COR-L47 (cell line): ENCODE measurements at regions not wholly inside any gene's neighbourhood (a gene's known extent, or its start where the extent isn't known, plus 50 kb on each side); places are given as distances from the start of the nearest gene placed in this dataset.
"Not testable (repeated sequence)": the region's sequence is repeated elsewhere in the genome, so short reads cannot be mapped to it uniquely, and the experiment has no call there.

Source experiments
- DNase-seq: peaks from one replicate; lab custom pipeline; 2025; lab: John Stamatoyannopoulos, UW

DNA sequence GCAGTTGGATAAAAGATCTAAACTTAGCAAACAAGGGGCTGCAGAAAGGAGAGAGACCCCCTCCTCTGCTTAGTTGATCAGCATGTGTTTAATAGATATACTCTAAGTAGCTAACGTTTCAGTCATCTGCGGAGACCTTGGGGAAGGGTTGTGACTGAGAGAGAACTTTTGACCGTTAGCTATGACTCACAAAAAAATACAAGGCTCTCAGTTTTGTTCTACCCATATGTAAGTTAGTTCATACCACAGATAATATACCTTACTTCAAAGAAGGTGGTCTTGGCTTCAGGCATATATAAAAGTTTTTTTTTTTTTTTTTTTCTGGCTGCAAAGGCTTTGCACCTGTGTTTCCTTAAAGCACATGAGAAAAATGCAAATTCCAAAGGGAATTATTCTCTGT lies 258.9 kb downstream of the GJA1 start:
- no peak for DNase-seq

DNA sequence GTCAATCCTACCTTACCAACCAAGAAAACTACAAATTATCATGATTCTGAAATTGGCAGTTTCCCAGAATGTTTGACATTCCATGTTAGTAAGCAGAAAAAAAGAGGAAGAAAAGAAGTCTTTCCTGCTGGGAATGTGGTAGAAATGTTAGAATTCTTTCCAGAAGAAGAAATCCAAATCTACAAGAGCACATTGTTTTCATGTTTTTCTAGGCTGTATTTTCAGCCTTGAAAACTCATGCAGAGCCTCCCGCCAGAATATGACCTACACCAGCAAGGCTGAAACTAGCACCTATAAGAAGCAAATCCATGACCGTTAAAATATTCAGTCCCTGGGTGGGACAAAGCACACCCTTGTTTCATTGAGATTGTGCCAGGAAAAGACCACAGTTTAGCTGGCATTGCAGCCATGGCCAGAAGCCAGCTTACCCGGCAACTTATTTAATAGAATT lies 259.4 kb downstream of the GJA1 start:
- DNase-seq = no peak

DNA sequence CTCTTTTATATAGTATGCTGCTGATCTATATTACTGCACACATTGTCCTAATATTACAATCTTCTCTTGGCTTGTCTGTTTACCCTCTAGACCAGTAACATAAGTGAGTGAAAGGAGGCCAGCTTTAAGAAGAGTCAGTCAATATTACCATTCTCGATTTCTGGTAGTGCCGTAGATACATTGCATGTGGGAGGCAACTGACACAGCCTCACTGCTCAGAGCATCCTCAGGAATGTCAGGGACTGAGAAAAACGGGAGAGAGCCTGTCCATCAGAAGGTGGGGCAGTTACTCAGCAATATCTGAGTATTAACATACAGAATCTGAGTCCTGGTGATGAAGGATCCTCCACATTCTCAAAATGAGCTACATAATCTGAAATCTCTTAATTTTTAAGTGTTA lies 259.9 kb downstream of the GJA1 start:
- no peak for DNase-seq

DNA sequence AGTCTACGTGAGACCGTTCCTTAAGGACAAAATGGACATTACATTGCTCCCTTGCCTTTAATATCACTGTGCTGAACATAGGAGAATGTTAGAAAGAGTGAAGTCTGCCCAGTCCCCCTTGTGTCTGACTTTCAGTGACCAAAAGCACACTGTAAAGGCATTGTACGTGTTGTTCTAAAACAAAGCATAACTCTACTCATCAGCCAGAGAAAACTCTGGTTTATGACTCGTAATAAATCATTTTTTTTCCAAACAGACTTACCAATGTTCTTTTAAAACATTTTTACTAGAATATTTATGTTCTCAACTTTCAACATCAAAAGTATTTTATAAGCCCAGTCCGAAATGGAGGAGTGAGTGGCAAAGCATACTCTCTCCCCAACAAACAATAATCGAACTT lies 262.5 kb downstream of the GJA1 start:
- no peak for DNase-seq

DNA sequence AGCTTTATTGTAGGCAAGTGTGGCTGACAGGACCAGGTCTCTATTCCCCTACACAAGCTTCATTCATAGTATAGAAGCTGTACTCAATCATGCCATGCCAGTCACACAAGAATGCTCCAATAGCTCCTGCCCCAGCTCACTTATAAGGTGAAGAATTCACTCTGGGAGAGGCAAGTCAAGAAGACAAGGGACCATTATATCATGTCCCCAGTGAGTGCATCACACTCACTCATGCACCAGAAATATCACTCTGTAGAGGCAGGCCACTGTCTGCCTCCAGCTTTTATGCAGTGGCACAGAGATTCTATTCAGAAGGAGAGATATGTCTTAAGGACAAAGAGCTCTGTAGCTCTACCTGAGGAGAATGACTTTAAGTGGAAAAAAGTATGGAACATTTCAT lies 263.2 kb downstream of the GJA1 start:
- no peak for DNase-seq

DNA sequence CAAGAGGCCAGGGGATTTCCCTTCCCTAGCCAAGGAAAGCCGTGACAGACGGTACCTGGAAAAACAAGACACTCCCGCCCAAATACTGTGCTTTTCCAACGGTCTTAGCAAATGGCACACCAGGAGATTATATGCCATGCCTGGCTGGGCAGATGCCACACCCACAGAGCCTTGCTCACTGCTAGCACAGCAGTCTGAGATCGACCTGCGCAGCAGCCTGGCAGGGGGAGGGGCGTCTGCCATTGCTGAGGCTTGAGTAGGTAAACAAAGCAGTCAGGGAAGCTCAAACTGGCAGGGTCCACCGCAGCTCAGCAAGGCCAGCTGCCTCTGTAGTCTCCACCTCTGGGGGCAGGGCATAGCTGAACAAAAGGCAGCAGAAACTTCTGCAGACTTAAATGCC lies 267.7 kb downstream of the GJA1 start:
- DNase-seq = not testable (repeated sequence)

DNA sequence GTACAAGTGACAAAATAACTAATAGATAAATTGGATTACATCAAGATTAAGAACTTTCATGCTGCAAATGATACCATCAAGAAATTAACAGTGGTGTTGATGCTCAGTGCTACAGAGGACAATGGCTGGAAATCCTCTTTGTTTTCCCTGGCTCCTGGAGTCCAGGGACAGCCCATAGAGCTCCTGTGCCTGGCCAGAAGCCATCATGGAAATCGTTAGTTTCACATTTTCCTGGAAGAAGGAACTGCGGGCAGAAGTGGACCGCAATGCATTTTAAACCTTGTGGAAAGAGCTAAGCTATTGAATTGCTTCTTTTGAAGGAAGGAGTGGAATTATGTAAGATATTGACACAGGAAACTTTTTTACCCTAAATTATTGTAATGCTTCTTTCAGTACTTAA lies 276.0 kb downstream of the GJA1 start:
- no peak for DNase-seq

DNA sequence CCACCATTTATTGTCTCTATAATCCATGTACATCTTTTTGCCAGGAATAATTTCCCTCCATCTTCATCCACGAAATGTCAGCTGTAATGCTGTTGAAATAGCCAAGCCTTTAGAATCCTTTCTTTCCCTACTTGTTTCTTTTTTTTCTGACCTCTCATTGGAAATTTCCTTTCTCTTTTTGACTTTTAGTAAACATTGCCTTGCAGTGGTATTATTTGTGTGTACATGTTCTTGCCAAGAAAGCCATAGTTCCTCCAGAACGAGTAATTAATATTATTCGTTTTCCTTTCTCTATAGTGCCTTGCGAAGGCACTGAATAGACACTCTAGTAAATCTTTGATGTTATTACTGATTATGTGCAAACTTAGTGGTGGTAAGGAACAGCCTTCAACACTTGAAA lies 282.2 kb downstream of the GJA1 start:
- DNase-seq = no peak

DNA sequence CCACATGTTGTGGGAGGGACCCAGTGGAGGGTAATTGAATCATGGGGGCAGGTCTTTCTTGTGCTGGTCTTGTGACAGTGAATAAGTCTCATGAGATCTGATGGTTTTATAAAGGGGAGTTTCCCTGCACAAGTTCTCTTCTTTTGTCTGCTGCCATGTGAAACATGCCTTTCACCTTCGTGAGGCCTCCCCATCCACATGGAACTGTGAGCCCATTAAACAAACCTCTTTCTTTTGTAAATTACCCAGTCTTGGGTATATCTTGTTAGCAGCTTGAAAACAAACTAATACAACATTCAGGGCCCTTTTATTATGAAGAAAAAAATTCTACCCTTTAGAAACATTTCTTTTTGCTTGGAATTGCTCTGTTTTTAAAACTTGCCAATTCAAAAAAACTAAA lies 285.4 kb downstream of the GJA1 start:
- DNase-seq = not testable (repeated sequence)

DNA sequence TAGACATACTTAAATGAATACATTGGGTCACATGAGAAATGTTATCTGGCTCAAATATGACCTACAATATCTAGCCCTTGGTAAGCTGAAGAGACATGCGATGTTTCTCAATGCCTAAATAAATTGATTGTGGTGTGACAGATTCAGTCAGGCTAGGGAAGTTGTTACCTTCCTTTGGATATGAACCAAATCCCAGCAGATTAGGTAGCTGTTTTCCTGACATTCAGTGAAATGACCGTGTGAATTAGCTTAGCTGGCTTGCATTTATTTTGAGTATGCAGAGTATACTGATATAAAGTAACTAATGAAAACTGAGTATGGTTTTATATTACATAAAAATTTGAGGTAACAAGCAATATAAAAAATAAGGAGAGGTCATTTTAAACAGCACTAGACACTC lies 288.2 kb downstream of the GJA1 start:
- no peak for DNase-seq

DNA sequence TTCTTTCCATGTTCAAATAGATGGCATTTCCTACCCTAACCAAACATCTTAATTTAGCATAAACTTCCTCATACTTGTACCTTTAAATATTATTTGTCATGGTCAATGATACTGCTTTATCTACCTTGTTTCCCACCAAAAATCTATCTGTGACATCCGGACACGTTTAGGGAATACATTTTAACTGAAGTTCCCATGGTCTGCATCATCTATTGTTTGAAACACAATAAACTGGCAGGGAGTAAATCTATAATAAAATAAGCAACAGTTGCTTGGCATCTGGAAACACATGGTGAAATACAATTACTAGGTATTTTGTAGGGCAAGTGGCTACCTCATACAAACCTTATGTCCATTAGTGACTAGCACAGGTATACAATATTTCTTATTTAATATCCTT lies 289.1 kb downstream of the GJA1 start:
- DNase-seq = no peak

DNA sequence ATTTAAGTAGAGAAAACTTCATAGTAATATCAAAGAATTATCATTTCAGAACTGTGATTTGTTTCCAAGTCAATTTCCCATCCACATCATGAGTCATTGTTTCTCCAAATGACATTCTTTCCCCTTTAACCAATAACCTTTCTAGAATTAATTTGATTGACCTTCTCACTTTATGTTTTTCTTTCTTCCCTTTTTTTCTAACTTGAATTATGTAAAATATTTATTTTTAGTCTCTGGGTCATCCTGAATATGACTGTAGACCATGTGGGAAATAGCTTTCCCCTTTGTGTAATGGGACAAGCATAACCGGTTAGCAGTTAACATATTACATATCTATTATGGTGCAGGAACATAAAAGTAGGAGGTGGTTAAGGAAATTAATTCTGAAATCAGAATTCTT lies 291.1 kb downstream of the GJA1 start:
- no peak for DNase-seq

DNA sequence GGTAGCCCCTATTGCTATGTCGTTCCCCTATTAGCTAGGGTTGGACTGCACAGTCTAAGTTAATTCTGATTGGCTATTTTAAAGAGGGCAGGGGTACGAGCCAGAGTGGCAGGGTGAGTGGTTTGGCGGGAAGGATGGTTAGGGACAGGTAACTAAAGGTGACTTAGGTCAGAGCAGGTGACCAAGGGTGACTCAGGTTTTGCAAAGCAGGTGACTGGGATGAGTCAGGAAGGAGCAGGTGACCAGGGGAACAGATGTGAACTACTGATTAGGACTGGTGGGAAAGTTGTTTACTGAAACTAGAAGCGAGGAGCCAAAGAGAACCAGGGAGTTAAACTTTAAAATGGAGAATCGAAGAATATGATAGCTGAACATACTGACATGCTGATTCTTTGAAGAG lies 295.2 kb downstream of the GJA1 start:
- DNase-seq = no peak

DNA sequence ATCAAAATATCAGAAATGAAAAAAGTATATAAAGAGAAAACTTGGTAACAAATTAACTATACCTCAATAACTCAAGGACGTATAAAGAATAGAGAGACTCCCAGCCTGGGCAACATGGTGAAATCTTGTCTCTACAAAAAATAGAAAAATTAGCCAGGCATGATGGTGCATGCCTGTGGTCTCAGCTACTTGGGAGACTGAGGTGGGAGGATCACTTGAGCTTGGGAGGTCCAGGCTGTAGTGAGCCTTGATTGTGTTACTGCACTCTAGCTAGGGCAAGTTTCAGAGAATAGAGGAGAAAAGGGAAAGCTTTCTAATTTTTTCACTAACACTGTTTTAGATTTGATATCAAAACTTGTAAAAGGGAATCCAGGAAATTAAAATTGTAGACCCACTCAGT lies 295.9 kb downstream of the GJA1 start:
- no peak for DNase-seq

DNA sequence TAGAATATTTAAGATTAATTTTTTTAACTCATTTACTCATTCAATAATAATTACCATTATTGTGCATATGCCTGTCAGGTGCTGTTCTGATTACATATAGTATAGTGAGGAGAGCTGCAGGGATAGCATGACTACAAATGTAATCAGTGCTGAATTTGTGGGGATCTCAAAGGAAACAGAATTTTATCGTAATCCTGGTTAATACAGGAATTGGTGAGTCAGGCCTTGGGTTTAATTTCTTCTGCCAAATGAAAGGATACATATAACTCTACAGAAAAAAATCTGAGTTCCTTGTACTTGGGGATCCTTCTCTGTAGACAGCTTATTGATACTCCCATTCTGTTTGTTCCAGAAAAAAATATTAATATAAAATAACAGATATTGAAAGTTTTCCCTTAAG lies 297.2 kb downstream of the GJA1 start:
- no peak for DNase-seq

DNA sequence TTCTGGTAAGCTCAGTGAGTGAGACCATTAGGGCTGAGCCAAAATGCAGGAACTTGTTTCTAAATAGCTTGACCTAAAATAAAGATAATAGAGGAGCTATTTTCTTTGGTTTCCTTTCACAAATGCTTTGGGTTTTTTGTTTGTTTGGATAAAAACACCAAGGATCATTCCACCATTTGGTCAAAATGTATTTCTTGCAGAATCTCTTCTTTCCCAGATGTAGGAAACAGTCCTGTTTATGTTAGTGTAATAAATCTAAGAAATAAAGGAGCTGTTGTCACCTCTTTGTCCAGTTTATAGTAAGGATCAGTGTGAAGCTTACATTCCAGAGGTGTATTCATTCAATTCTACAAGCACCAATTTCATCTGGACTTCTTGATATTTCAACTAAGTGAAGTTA lies 297.8 kb downstream of the GJA1 start:
- DNase-seq = no peak

DNA sequence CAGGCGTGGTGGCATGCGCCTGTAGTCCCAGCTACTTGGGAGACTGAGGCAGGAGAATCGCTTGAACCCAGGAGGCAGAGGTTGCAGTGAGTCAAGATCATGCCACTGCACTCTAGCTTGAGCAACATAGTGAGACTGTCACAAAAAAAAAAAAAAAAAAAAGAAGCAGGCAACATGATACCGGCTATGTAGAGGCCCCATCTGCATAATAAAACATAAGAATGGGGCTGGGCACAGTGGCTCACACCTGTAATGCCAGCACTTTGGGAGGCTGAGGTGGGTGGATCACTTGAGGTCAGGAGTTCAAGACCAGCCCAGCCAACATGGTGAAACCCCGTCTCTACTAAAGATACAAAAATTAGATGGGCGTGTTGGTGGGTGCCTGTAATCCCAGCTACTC lies 304.7 kb downstream of the GJA1 start:
- DNase-seq = not testable (repeated sequence)

DNA sequence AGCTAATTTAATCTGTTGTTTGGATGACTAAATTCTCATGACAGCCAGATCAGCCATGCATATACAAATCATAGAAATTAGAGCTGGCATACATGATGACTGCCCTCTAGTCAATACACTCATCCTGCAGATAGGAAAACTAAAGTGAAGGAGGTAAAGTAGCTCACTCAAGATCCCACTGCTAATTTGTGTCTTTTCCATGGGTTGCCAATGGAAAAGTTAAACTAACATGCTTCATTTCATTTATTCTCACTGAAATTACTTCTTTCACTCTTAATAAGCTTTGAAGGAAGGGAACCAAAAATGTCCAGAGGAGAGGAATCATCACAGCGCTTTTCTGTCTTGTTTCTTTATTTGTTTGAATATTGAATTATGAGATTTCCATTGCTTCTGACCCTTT lies 308.2 kb downstream of the GJA1 start:
- no peak for DNase-seq

DNA sequence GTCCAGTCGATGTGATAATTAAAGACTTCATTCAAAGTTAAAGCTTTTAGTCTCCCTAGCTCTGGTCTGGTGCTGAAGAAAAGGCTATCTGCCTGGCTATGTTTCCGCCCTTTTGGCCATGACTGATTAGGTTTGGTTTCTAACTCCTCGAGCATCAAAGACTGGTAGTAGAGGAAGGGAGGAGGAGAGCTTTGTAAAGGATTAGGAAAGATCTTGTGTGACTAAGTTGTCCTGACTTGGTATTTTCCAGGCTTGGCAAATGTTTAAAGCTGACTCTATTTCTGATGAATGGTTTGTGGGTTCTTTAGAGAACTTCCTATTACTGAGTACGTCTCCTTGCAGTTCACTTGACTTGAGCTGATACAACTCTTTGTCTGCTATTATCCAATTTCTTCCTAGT lies 312.9 kb downstream of the GJA1 start:
- no peak for DNase-seq

DNA sequence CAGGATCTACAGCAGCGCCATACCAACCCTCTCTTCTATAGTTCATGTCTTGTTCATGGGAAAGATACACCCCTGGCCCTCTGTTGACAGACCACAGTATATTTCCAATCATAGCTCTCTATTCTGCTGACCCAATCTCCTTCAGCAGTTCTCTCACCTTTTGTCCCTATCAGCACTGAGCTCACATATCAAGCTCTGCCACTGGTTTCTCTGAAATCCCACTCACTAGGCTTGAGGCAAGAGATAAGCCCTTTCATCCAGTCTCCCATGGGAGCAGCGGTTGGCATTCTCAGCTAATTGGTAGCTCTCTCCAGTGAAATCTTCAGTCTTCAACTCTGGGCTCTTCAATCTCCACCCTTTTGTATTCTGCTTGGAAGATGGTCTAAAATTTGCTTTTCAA lies 313.4 kb downstream of the GJA1 start:
- DNase-seq = no peak

DNA sequence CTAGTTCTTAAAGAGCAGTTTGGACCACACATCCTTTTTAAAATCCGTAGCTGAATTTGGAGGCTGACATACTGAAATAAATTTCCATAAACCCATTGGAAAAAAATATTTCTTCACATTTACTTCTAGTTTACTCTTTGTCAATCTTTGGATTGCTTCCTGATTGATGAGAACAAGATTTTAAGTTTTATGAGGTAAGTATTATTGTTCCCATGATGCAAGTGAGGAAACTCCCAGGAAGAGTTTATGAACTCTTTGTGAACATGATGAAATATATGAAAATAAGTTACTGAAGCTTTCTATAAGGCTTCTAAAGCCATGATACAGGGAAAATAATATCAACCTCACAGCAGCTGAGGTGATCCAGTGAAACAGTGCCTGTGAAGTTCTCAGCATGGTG lies 320.0 kb downstream of the GJA1 start:
- DNase-seq = no peak

DNA sequence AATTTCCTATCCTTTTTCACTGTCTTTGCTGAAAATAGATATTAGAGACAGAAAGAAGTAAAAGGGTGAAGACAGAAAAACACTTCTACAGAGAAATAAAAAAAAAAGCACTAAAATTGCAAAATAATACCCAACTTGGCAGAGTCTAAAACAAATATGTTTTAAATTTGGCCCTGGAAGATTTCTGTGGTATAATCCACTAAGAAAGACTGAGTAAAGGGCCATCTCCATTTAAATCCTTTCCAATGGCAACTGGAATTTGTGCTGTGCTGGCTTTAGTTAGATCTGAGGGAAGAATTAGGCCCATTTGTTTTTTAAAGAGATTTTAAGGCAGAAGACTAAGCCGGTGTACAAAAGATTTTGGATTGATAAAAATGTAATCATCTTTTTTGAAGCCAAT lies 321.2 kb downstream of the GJA1 start:
- no peak for DNase-seq

DNA sequence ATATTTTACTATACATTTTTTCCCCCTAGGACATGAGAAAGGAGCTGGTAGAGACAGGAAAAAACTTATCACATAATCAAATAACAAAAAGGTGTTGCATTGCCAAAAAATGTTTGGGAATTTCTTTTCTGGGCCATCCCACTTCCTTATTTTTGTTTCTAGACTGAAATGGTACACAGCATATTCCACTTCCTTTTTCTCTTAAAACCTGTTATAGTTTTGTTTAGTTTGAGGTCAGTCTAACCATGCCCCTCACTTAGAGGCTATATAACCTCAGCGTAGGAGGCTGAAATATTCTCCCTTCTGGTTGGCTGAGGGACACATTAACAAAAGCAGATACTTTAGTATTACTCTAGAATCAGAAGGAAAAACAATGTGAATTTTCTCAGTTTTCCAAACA lies 323.9 kb downstream of the GJA1 start:
- DNase-seq = no peak

DNA sequence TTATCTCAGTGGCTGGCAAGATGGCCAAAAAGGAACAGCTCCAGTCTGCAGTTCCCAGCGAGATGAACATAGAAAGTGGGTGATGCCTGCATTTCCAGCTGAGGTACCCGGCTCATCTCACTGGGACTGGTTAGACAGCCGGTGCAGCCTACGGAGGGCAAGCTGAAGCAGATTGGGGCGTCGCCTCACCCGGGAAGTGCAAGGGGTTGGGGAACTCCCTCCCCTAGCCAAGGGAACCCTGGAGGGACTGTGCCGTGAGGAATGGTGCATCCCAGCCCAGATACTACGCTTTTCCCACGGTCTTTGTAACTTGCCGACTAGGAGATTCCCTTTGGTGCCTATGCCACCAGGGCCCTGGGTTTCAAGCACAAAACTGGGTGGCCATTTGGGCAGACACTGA lies 324.7 kb downstream of the GJA1 start:
- no peak for DNase-seq

DNA sequence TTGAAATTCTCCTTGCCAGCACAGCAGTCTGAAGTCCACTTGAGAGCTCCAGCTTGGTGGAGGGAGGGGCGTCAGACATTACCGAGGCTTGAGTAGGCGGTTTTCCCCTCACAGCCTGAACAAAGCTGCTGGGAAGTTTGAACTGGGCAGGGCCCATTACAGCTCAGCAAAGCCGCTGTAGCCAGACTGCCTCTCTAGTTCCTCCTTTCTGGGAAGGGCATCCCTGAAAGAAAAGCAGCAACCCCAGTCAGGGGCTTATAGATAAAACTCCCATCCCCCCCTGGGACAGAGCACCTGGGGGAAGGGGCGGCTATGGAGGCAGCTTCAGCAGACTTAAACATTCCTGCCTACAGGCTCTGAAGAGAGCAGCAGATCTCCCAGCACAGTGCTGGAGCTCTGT lies 325.3 kb downstream of the GJA1 start:
- DNase-seq = no peak
